Skin epidermis (tissue), 12 donors: ENCODE measurements at regions not wholly inside any gene's neighbourhood (a gene's known extent, or its start where the extent isn't known, plus 50 kb on each side); places are given as distances from the start of the nearest gene placed in this dataset.

ENCODE experiments used
- H3K27ac ChIP-seq, 21 experiments: fragments of 200-600 bp; sonication (generic) in 11 of 21; one replicate each; pipeline ENCODE4 v1.5.0; 2020; ENCODE audit warnings: mild to moderate bottlenecking in 3 of 21, inconsistent platforms in 2 of 21, moderate library complexity in 2 of 21
- H3K4me3 ChIP-seq, 7 experiments: fragments of 200-600 bp; sonication (generic) in 2 of 7; one replicate each; pipeline ENCODE4 v1.5.0; 2020; ENCODE audit warnings: inconsistent platforms in 2 of 7, mild to moderate bottlenecking in 2 of 7, moderate library complexity in 1 of 7

DNA sequence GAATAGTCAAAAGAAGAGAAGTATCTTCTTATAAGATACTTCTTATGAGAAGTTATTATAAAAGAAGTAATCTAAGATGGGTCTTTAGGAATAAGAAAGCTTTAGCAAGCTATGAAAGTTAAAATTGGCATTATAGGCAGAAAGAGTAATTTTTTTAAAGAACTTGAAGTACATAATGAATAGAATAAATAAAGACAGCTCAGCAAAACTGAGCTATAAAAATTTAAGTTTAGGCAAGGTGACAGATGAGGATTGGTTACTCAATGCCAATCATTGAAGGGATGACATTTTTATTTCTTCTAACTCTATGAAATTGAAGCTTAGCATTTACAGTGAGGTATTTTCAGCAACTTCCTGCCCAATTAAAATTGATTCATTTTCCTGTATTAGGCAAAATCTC is 966.8 kb downstream of the BRINP3 start:
- no peak overlapping the region for H3K27ac ChIP-seq
- no peak overlapping the region for H3K4me3 ChIP-seq

DNA sequence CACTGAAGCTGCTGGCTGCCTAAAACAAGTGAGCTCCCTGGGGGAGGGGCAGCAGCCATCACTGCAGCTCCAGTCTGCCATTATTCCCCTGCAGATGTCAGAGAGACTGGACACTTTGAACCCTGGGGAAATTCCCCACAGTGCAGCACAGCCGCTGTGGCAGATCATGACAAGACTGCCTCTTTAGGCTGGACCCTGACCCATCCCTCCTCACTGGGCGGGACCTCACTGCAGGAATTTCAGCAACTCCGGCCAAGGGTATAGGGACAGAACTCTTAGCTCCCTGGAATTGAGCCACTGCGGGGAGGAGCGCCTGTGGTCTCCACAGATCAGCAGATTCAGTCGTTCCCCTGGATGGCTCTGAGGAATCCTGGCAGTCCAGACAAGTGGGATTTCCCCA is 964.6 kb downstream of the BRINP3 start:
- Histone ChIP-seq H3K4me3 (no peak overlapping the region), H3K27ac (no peak overlapping the region)

DNA sequence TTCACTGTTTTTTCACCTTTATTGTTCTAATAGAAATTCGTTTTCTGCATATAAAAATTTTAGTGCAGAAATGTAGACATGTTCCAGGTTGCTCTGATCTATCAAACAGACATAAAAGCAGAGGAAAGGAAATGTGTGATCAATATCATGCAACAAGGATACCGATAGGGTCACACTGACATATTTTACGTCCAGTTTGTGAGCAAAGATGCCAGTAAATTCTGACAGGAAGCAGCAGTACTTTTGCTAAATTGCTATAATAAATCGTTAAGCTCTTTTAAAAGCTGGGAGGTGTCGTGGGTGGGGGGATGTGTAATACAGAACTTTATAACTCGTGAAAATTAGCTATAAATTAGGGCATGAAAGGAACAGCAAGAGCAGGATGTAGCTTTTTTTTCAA is 955.2 kb downstream of the BRINP3 start:
- H3K4me3 ChIP-seq = no peak overlapping the region
- H3K27ac ChIP-seq = no peak overlapping the region

DNA sequence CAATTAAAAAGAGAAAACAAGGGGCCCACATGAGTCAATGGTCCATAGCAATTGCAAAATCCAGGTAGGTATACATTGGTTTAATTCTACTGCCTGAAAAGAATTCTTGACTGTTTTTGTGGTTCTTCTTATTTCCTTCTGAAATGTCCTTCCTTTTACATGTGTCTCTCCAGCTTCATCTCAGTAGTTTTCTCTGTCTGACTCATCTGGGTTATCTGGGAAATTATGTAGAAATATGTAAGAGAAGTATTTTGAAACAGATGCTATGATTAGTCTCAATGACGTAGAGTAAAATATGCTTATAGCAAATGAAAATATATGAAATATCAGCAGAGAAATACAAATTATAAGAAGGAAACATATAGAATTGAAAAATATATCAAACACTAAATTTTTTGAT is 953.2 kb downstream of the BRINP3 start:
- H3K27ac ChIP-seq = no peak overlapping the region
- no peak overlapping the region for H3K4me3 ChIP-seq

DNA sequence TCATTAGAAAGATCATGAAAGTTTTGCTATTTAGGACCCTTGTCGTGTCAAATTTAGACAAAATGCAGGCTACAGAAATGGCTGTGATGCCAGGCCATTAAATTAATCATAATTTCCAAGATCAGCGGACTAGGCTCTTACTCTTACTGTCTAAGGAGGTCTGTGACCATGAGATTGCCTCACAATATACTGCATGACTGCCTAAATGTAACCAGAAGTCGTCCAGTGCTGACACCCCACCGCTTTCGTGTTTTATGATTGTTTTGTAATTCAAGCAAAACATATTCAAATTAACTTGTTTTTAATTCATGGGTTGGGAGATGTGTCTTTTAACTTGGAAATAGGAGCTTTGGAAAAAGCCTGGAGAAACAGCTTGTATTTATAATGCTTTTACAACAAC is 947.5 kb downstream of the BRINP3 start:
- H3K27ac ChIP-seq = no peak overlapping the region
- no peak overlapping the region for H3K4me3 ChIP-seq

DNA sequence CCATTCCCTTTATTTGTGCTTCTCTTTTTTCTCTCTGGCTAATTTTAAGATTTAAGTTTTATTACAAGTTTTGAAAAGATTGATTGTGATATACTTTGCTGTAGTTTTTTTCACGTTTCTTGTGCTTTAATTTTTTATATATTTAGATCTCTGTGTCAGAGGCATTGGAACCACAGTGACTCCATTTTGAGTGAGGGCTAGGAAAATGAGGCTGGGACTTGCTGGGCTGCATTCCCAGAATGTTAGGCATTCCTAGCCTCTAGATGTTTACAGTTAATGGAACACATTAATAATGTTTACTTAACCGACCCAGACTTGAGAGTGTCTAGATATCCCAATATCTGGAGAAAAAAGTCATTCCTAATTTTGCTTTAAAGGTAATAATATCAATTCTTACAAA is 939.4 kb downstream of the BRINP3 start:
- Histone ChIP-seq H3K27ac (no peak overlapping the region), H3K4me3 (no peak overlapping the region)

DNA sequence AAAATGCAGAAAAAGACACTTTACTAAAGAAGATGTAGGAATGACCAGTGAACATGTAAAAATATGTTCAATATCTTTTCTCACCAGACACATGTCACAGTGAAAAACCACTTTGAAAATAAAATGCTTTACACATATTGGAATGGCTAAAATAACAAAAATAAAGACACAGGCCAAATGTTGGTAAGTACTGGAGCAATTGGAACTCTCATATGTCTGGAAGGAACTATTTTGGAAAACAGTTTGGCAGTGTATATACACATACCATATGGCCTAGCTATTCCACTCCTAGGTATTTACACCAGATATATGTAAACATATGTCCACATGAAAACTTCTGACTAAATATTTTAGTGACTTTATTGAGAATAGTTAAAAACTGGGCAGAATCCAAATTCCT is 927.2 kb downstream of the BRINP3 start:
- H3K27ac ChIP-seq = no peak overlapping the region
- no peak overlapping the region for H3K4me3 ChIP-seq

DNA sequence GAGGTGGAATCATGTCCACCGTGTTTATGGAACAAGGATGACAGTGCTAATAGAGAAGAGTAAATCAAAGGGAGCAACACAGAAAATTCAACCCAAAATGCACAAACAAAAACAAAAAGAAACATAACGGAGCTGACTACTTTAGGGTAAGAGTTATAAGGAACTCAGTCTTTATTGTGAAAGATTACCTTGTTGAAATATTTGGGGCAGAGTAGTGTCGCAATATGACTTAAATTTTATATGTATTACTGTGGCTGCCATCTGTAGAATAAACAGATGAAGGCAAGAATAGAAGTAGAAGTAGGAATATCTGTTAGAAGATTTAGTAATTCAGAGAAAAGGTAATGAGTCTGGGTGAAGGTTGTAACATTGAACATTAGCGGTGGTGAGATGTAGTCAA is 913.9 kb downstream of the BRINP3 start:
- no peak overlapping the region for H3K27ac ChIP-seq
- H3K4me3 ChIP-seq = no peak overlapping the region

DNA sequence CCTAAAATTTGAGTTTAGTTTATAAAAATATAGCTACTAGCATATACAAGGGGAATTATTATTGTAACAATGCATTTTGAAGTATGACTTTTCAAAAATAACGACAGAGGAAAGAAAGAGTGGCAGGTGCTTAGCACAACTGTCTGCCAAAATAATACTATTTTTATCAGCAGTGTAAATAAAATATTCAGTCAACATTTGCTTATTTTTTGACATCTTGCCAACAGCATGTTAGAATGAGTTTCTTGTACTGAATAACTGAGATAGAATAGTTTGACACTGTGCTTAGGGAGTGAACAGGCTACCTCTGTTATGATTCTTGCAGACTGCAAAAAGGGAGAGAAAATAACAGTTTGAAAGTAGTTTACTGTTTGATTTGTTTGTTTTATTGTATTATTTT is 909.8 kb downstream of the BRINP3 start:
- H3K27ac ChIP-seq = no peak overlapping the region
- H3K4me3 ChIP-seq = no peak overlapping the region

DNA sequence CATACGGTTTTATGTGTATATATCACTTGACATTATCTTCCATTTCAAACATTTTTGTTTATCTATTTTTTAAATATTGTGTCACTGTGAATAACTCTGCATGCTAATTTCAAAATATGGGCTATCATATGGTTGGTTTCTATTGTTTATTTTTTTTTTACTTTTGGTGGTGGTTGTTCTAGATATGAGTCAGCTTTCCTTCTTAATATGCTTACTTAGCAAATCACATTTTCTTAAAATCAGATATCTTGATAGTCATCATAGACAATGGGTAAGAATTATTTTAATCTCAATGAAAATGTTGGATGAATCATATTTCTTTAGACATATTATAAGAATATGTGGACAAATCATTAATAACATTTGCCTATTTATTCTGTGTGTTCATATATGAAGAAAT is 881.5 kb downstream of the BRINP3 start:
- Histone ChIP-seq H3K27ac (no peak overlapping the region), H3K4me3 (no peak overlapping the region)

DNA sequence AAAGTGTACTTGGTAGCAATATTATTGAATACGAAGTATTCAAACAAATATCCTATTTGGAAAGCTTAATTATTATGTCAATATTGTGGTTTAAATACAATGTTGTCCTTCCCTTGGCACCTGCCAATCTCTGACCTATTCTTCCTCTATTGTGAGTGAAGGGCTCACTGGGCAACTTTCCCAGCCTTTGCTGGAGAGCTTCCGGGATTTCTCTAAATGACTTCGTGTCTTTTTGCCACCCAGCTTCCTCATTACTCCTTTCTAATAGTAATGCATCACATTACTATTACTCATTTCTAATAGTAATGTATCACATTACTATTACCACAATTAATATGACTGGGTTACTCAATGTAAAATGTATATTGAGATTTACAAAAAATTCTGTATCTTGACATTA is 880.6 kb downstream of the BRINP3 start:
- Histone ChIP-seq H3K4me3 (no peak overlapping the region), H3K27ac (no peak overlapping the region)

DNA sequence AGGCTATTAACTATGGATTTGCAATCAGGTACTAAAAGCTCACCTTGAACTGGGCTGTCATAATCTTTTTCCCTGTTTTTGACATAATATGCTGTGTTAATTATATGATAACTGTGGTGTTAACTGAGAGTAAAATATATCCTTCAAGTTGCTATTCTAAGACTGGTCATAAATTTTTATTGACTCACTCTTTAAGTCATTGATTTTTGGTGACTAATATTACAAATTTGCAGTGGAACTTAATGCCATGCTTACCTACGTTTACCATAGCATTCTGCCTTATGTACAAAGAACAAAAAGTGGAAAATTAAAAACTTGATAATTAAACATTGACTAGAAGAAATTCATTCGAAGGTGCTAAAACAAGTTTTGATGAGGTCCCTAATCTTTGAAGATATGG is 872.4 kb downstream of the BRINP3 start:
- Histone ChIP-seq H3K4me3 (no peak overlapping the region), H3K27ac (no peak overlapping the region)

DNA sequence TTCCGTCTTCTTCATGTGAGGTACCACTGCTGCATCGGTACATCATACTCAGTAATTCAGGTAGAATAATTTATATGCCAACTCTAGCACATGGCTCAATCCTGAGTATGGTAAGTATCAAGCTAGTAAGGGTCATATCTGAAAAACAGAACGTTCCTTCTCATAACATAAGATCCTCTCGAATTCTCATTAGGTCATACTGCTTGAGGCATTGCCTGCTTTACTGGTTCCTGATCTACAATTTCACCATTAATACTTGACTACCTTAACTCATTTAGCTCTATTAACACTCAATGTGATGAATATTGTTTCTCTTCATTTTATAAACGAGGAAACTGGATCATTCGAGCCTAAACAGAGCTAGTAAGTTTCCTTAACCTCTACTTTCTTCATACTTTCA is 871.6 kb downstream of the BRINP3 start:
- Histone ChIP-seq H3K27ac (no peak overlapping the region), H3K4me3 (no peak overlapping the region)

DNA sequence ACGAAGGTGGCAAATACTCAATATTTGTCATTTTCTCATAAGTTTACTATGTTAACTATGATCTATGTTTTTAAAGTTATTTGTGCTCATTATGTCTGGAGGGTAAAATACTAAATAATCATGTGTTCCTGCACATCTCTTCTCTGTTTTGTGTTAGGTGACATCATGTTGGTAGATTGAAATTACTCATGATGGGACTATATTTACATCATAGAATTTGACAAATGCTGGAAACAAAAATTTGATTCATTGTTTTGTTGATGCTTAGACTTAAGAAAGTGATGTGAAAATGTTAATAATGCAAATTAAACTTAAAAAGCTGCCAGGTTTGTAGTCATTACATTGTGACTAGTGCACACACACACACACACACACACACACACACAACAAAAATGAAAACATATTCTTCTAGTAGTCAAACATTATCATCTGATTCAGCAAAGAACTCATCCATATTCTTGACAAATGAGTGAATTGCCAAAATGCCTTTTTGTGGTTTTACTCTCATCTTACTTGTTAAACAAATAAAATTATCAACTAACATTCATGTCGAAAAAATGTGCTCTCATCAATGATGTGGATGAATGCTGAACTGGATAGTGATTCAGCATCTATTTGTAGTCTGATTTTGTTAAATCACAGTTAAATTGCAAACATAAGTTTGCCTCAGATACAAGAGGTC is 870.7 kb downstream of the BRINP3 start:
- no peak overlapping the region for H3K27ac ChIP-seq

DNA sequence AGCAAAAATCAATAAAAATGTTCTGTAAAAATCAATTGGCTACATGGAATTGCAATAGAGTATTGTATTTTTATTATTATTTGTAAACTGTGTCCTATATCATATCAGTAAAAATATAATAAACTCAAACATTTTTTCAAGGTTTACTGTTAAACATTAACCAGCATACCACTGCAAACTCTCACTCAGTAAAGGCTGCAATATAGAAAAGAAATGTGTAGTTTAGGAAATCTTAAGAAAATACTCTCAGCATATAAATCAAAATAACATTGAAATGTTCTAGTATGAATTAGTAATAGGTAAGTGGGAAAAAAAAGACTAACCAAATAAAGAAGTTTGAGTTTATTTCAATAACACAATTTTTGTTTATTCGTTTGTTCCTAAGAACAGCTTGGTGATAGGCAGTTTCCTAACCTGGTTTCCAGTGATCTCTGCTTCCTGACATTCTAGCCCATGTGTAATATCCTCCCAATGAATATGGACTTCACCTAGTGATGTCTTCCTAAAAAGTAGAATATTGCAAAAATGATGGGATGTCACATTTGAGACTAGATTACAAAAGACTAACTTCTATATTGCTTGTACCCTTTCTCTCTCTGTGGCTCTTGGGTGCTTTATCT is 870.1 kb downstream of the BRINP3 start:
- Histone ChIP-seq H3K4me3 (no peak overlapping the region), H3K27ac (no peak overlapping the region)

More for the DNA sequence above, 870.7 kb downstream of the BRINP3 start:
- H3K4me3 ChIP-seq = no peak overlapping the region

DNA sequence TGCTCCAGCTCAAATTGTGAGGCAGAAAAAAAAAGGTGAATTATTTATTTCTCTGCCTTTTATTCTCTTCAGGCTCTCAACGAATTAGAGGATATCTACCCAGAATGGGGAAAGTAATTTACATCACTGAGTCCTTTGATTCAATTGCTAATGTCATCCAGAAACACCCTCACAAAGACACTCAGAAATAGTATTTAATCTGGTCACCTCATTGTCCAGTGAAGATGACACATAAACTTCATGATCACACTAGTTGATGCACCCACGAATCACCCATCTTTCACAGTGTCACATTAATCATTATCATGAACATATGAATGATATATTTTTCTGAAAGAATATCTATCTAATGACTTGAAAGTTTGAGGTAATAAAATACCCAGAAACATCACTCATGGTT is 868.5 kb downstream of the BRINP3 start:
- Histone ChIP-seq H3K27ac (no peak overlapping the region), H3K4me3 (no peak overlapping the region)

DNA sequence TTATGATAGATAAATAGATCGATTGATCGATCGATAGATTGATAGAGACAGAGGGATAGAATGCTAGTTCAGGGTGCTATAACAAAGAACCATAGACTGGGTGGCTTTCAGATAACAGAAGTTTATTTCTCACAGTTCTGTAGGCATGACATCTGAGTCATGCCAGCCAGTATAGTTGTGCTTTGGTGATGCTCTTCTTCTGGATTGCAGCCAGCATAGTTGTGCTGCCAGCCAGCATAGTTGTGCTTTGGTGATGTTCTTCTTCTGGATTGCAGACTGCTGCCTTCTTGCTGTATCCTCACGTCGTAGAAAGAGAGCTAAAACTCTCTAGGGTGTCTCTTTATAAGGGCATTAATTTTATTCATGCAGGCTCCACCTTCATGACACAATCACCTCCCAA is 860.8 kb downstream of the BRINP3 start:
- Histone ChIP-seq H3K27ac (no peak overlapping the region), H3K4me3 (no peak overlapping the region)

DNA sequence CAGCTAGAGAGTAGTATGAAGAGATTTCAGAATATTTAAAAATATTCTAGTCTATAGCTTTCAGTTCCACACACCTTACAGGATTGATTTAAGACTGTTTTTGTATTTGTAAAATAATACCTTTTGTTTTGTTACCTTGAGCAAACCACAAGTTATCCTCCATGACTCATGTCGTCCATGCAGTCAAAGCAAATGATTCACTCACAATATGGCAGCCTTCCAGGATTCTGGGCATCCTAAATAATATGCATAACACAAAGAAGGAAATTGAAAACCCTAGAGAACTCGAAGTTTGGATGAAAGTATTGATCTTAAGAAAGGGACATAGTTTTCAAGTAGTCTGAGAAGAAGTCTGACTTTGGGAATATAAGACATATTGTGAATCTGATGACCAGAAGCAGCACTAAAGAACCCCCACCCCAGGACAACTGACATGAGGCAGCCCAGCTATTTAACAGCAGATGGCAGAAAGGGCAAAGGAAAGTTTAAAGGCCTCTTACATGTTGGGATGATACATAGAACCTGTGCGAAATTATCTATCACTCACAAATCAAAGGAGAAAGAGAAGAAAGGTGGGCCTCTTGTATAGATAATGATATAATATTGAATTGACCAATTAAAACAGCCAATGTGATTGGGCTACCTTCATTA is 857.9 kb downstream of the BRINP3 start:
- H3K27ac ChIP-seq = no peak overlapping the region
- no peak overlapping the region for H3K4me3 ChIP-seq

DNA sequence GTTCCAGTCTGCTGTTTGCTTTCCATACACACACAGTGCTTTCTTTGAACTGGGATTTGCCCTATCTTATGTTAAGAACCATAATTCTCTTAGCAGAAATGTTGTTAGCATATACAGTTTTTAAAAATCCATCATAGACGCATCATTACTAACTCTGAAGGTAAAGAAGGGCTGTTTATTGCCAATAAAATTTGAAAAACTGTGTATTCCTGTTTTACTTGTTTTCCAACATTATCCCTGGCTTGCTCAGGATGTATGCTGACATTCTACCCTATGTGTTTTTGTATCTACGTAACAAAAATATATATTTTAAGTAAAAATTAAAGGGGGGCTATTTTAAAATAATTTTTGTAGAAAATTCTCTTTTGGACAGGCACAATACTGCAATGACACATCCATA is 857.2 kb downstream of the BRINP3 start:
- no peak overlapping the region for H3K27ac ChIP-seq
- H3K4me3 ChIP-seq = no peak overlapping the region

DNA sequence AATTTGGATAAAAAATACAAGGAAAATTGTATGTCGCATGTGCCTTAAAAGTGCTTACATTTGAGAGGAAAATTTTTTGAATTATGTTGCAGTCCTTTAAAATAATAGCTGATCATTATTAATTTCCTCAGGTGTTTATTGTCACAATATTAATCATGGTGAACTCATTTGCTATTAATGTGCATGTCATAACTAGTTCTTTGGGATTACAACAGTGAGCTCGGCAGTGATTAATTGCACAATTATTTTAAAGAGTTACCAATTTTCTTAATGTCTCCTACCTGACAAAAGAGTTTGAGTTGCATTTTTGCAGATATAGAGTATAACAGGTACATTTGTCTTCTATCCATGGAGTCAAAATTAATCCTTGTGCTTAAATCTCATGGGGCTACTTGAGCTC is 854.3 kb downstream of the BRINP3 start:
- Histone ChIP-seq H3K4me3 (no peak overlapping the region), H3K27ac (no peak overlapping the region)

DNA sequence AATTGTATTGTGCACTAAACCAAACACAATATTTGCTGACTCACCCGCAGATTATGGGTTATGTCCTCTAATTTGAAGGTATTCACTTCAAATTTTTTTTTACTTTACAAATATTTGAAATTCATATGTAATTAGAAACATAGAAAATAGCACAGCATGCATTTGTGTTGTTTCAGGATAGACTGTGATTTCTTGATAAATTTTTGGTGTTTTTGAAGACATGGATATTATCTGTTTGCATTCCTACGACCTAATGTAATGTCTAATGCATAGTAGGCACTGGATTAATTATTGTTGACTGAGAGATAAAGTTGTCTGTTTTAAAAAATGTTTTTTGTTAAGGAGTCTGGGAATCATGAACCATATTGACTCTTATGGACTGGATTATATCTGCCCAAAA is 850.2 kb downstream of the BRINP3 start:
- no peak overlapping the region for H3K27ac ChIP-seq

DNA sequence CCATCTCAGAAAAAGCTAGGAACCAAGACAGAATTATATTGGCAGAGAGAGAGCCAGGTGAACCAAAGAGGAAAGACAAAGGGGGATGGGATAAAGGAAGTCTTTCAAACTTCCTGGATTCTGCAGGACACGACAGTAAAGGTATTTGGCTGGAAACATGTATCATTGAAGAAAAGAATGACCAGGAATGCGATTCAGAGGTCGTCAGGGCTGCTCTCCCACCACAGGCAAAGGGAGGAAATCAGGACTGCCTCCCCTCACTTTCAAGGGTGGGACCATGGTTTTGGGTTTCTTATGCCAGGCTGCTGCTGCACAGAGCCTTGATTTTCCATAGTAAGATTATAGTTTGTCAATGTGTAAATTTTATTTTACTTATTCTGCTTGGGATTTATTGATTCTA is 848.8 kb downstream of the BRINP3 start:
- Histone ChIP-seq H3K4me3 (no peak overlapping the region), H3K27ac (no peak overlapping the region)

More for the DNA sequence above, 850.2 kb downstream of the BRINP3 start:
- H3K4me3 ChIP-seq = no peak overlapping the region
